T1000 (cell line): ENCODE measurements at regions not wholly inside any gene's neighbourhood (a gene's known extent, or its start where the extent isn't known, plus 50 kb on each side); places are given as distances from the start of the nearest gene placed in this dataset.

Experiments used
- DNase-seq: peaks from one replicate; lab custom pipeline; 2025; ENCODE audit warnings: mixed read lengths; lab: John Stamatoyannopoulos, UW

DNA sequence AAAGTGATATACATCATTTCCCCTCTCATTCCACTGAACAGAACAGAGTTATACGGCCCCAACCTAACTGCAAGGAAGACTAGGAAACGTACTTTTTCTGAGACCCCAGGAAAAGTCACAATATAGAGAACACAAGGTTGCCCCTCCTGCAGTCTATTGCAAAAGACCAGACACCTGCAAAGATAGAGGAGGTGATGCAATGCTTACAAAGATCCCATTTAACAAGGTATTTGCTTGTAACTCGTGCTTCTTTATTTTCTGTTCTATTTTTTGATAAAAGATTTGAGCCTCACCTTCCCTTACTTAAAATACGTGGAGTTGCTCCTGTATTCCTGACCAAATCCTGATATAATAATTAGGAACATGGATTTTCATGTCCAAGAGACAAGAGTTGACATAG is 793.0 kb upstream of the ID2 start:
- DNase-seq = no peak

- no peak for DNase-seq
Observed at GRCh38 chr2:7891312-7891711, 790.5 kb upstream of the ID2 start.

GRCh38 chr2:7895289-7895688 is 786.6 kb upstream of the ID2 start:
- DNase-seq = no peak

DNA sequence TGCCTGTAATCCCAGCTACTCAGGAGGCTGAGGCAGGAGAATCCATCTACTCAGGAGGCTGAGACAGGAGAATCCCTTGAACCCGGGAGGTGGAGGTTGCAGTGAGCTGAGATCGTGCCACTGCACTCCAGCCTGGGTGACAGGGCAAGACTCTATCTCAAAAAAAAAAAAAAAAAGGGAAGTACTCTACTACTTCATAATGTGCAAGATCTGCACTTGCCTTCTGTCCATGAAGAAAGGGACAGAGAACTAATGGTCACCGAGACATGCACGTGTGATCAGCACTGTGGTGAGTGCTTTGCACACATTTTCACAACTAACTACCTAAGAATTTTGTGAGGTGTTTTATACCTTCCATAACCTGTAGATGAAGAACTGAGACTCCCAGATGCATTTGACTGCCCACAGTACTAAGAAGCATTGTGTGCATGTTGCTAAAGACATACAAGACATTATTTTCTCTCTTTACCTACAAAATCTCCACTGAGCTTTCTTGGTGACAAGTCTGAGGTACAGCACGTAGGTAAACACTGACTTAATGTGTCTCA is 784.8 kb upstream of the ID2 start:
- DNase-seq = no peak

GRCh38 chr2:7899241-7899640 is 782.6 kb upstream of the ID2 start:
- no peak for DNase-seq

DNA sequence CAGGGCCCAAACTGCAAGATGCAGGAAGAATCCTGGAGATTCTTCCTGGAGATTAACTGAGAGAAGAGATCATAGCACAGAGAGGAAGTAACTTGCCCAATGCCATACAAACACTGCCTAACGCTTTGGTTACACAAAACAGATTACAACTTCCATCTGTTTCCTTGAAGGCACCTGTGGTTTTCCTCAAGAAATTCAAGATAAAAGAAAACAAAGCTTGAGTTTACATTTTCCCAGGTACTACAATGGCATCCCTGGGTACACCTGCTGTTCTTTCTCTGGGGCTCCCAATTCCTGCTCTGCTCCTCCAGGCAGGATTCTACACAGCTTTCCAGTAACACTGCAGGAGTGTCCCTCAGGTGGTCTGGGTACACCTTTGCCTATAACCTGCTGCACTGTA is 781.9 kb upstream of the ID2 start:
- DNase-seq = no peak

- no peak for DNase-seq
Observed at GRCh38 chr2:7900593-7900992, 781.3 kb upstream of the ID2 start.

DNA sequence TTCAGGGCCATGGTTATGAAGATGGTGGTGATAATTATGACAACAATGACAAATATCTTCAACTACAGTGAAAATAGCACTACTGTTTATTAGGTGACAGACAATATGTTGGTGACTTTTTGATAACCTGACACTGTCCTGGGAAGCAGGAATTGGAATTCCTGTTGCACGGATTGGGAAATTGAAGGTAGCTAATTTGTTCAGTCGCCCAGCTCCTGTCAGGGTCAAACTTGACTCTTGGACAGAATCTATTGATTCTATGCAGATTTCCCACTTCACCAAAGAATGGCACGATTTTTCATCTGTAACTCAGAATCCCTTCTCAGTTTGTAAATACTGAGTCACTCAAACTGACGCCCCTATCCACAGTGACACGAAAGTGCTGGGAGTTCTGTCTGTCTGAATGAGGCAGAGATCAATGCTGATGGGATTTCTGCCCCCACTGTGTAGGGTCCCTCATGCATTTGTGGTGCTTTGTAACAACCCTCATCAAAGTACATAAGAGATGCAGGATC is 779.5 kb upstream of the ID2 start:
- DNase-seq = no peak

GRCh38 chr2:7904319-7904718 is 777.5 kb upstream of the ID2 start:
- no peak for DNase-seq

DNA sequence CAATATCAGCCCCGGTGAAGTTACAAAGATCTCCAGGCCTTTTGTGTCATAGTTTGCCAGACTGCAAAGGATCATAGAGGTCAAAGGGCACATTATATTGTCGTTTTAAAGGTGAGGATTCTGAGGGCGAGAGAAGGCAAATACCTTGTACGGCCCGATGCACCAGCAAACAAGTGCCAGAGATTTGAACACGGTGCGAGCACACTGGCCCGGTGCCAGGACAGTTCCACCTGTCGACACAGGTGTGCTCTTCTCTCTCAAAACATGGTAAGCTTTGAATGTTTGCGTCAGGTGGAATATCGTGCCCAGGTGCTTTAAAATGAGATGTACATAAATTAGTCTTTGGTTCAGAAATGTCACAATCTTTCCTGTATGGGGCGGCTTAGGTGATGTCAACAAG is 776.1 kb upstream of the ID2 start:
- DNase-seq = no peak

DNA sequence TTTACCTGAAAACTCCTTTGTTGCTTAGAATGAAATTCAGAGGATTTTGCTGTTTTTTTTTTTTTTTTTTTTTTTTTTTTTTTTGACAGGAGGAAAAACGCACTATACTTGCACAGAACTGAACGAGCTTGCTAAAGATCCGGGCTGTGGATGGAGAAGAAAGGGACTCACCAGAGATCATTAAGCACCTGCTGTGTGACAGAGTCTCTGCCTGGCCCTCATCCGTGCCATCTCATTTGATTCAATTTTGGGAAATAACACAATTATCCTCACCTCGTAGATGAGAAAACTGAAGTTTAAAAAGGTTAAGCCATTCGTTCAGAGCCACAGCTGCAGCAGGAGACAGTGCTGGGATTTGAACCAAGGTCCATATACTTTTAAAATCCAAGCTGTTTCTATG is 775.4 kb upstream of the ID2 start:
- no peak for DNase-seq

GRCh38 chr2:7907041-7907440 is 774.8 kb upstream of the ID2 start:
- DNase-seq = no peak

DNA sequence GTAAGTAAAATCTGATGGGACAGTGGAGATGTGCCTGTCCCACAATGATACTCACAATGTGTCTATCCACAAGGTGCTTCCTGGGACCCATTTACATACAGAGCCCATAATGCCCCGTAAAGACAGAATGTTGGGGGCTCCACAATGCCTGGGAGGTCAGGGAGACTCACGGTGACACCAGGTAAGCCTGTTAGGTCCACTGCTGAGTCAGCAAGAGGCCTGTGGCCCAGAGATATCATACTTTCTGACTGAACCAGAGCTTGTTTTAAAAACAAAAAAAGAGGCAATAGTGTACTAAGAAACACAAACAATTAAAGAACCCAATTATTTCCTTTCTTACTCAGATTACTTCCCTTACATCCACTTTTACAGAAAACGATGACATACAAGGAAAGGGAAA is 771.1 kb upstream of the ID2 start:
- no peak for DNase-seq

DNA sequence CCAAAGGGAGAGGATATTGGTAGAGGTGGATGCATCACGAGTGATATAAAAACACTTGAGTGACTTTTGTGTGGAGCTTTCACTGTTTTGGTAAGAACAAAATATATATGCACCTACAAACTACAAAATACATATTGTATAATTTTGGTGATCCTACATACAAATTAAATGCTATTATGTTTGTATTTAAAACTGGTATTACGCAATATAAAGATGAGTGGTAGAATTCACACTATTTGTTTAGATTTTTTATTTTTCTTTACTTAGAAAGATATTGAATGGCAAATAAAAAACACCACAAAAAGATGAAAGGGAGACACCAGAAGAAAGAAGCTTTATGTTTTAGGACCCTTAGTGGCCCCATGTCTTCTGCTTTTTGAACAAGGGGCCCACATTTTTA is 770.7 kb upstream of the ID2 start:
- DNase-seq = no peak

- no peak for DNase-seq
Observed at GRCh38 chr2:7913974-7914373, 767.9 kb upstream of the ID2 start.

DNA sequence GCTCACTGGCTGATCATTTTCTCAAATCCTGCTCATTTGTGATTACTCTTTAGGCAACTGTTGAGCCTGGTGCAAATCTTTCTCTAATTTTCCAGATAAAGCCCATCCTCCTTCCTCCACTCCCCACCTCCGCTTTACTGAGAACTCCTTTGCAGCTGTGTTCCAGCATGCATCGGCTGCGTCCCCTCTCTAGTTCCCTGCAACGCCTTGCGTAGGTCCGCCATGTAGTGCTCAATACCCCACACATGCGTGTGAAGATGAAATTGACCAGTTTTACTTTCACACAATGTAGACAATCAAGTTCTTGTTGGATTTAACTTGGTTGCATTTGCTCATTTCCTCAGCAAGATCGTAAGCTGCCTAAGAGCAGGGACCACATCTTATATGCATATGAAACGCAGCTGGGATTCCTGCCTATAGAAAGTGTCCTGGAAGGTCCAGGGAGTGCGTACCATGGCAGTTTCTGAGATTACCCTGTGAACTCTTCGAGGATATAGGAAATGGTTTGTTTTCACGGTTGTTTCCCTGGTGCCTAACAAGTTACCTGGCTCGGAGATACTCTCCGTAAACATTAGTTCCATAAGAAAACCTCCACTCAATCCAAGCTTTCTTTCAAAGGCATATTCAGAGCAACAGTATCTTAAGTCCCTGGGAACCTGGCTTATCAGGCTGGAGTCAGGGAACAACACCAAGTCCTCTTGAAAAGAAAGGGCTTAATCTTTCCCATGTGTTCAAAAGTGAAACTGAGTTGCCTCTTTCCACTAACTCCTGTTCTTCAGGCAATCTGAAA is 766.4 kb upstream of the ID2 start:
- DNase-seq = no peak

GRCh38 chr2:7916670-7917069 is 765.2 kb upstream of the ID2 start:
- no peak for DNase-seq

GRCh38 chr2:7919510-7919909 is 762.3 kb upstream of the ID2 start:
- DNase-seq = no peak

DNA sequence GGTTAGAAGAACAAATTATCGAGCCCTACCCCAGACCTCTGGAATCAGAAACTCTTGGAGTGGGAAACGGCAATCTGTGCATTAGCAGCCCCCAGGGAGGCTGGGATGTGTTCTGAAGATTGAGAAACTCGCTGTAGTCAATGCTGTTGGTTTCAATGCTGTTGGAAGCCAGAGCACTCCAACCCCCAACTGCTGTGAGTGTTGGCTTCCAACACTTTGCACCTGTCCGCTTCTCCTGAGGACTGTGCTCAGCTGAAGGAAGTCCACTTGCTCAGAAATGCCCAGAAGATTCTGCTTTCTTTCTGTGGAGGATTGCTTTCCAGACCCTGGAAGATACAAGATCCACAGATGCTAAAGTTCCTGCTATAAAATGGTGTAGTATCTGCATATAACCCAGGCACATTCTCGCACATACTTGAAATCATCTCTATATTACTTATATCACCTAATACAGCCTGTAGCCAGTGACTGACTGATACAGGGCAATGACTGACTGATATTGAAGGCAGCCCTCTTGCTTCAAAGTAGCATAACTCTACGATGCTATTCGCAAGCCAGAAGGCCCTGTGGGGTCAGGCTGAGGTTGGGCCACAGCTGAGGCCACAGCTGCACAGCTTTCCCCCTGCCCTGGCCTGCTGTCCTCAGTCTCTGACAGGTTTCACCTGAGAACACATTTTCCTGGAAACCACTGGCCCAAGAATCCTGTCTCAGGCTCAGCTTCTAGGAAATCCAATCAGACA is 757.7 kb upstream of the ID2 start:
- no peak for DNase-seq

GRCh38 chr2:7925506-7925905 is 756.4 kb upstream of the ID2 start:
- no peak for DNase-seq

DNA sequence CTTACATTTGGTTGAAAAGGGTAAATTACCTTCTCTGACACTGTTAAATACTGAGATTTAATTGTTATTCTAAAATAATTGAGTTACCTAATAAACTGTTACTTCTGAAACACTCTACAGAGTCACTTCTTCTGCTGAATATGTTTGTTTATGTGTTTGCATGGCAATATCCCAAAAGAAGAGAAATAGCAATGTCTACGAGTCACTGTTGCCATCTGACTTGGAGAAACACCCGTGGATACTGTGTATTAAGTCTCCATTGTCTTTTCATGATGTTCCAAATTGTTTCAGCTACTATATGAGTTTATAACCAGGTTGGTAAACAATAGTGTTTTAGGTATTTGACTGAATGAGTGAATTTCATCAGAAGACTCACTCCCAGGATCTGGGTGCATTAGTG is 754.2 kb upstream of the ID2 start:
- DNase-seq = no peak

- DNase-seq = no peak
Observed at GRCh38 chr2:7929281-7929680, 752.6 kb upstream of the ID2 start.
